ENCODE measurements at regions not wholly inside any gene's neighbourhood (a gene's known extent, or its start where the extent isn't known, plus 50 kb on each side); places are given as distances from the start of the nearest gene placed in this dataset.
"Not testable (repeated sequence)": the region's sequence is repeated elsewhere in the genome, so short reads cannot be mapped to it uniquely, and the experiment has no call there.

GRCh38 chr2:61620244-61621159, 82.3 kb upstream of the XPO1 start:
- H3K27ac Mint-ChIP-seq: no peak overlapping the region

GRCh38 chr2:61619561-61619960, 81.4 kb upstream of the XPO1 start:
- ATAC-seq: no peak
- H3K27ac Mint-ChIP-seq: no peak overlapping the region
- H3K27me3 Mint-ChIP-seq: peaks cover 10% of the 10 kb centered on the region

More at GRCh38 chr2:61620244-61621159, 82.3 kb upstream of the XPO1 start:
- H3K9me3 ChIP-seq (ENCODE audit: control insufficient read depth, low read length, poor library complexity, severe bottlenecking): no peaks in the 10 kb centered on the region
- H3K36me3 Mint-ChIP-seq (ENCODE audit: low read depth): no peaks in the 10 kb centered on the region
- ATAC-seq (no peak), DNase-seq (no peak)
- H3K4me1 Mint-ChIP-seq: no peaks in the 10 kb centered on the region
- peaks cover 10% of the 10 kb centered on the region for H3K27me3 Mint-ChIP-seq
- H3K4me3 Mint-ChIP-seq: no peak overlapping the region

GRCh38 chr2:61617610-61618009, 79.5 kb upstream of the XPO1 start:
- H3K27me3 Mint-ChIP-seq: peaks cover 10% of the 10 kb centered on the region
- DNase-seq (no peak), ATAC-seq (no peak)
- H3K36me3 Mint-ChIP-seq (ENCODE audit: low read depth): no peaks in the 10 kb centered on the region
- H3K4me3 Mint-ChIP-seq: no peak overlapping the region
- H3K4me1 Mint-ChIP-seq: no peaks in the 10 kb centered on the region
- H3K9me3 ChIP-seq (ENCODE audit: control insufficient read depth, low read length, poor library complexity, severe bottlenecking): no peaks in the 10 kb centered on the region
- no peak overlapping the region for H3K27ac Mint-ChIP-seq

More at GRCh38 chr2:61619561-61619960, 81.4 kb upstream of the XPO1 start:
- H3K4me1 Mint-ChIP-seq: no peaks in the 10 kb centered on the region
- no peaks in the 10 kb centered on the region for H3K9me3 ChIP-seq (ENCODE audit: control insufficient read depth, low read length, poor library complexity, severe bottlenecking)
- no peak for DNase-seq
- H3K4me3 Mint-ChIP-seq: no peak overlapping the region
- no peaks in the 10 kb centered on the region for H3K36me3 Mint-ChIP-seq (ENCODE audit: low read depth)

GRCh38 chr2:61605245-61605644, 67.1 kb upstream of the XPO1 start:
- H3K4me1 Mint-ChIP-seq: peaks cover under 1% of the 10 kb centered on the region
- no peaks in the 10 kb centered on the region for H3K36me3 Mint-ChIP-seq (ENCODE audit: low read depth)
- DNase-seq (no peak), ATAC-seq (no peak)
- no peaks in the 10 kb centered on the region for H3K9me3 ChIP-seq (ENCODE audit: control insufficient read depth, low read length, poor library complexity, severe bottlenecking)
- no peak overlapping the region for H3K4me3 Mint-ChIP-seq
- H3K27ac Mint-ChIP-seq: no peak overlapping the region
- peaks cover 6% of the 10 kb centered on the region for H3K27me3 Mint-ChIP-seq

DNA sequence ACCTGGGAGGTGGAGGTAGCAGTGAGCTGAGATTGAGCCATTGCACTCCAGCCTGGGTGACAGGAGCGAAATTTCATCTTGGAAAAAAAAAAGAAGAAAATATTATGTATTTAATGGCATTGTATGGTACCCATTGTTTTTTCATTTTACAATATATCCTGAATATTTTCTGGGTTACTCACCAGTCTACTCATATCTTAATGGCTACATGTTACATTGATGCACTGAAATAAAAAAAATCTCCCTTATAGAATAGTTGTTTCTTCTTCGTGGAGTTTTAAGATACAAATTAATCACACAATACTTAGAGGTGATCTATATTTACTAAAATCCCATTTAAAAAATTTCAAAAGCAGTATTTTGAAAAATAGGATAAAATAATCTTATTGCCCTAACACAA, 66.3 kb upstream of the XPO1 start:
- Mint-ChIP-seq H3K27me3 (peaks cover 6% of the 10 kb centered on the region), H3K4me3 (no peak overlapping the region), H3K36me3 (ENCODE audit: low read depth) (no peaks in the 10 kb centered on the region), H3K4me1 (peaks cover 2% of the 10 kb centered on the region), H3K27ac (no peak overlapping the region)
- no peak for ATAC-seq
- H3K9me3 ChIP-seq (ENCODE audit: control insufficient read depth, low read length, poor library complexity, severe bottlenecking): no peaks in the 10 kb centered on the region
- DNase-seq: no peak

- H3K4me1 Mint-ChIP-seq; H3K36me3 Mint-ChIP-seq (ENCODE audit: low read depth); H3K9me3 ChIP-seq (ENCODE audit: control insufficient read depth, low read length, poor library complexity, severe bottlenecking); DNase-seq; H3K27me3 Mint-ChIP-seq; H3K27ac Mint-ChIP-seq; H3K4me3 Mint-ChIP-seq; ATAC-seq: not testable (repeated sequence)
Measured at GRCh38 chr2:61598515-61599156, 60.5 kb upstream of the XPO1 start.

DNA sequence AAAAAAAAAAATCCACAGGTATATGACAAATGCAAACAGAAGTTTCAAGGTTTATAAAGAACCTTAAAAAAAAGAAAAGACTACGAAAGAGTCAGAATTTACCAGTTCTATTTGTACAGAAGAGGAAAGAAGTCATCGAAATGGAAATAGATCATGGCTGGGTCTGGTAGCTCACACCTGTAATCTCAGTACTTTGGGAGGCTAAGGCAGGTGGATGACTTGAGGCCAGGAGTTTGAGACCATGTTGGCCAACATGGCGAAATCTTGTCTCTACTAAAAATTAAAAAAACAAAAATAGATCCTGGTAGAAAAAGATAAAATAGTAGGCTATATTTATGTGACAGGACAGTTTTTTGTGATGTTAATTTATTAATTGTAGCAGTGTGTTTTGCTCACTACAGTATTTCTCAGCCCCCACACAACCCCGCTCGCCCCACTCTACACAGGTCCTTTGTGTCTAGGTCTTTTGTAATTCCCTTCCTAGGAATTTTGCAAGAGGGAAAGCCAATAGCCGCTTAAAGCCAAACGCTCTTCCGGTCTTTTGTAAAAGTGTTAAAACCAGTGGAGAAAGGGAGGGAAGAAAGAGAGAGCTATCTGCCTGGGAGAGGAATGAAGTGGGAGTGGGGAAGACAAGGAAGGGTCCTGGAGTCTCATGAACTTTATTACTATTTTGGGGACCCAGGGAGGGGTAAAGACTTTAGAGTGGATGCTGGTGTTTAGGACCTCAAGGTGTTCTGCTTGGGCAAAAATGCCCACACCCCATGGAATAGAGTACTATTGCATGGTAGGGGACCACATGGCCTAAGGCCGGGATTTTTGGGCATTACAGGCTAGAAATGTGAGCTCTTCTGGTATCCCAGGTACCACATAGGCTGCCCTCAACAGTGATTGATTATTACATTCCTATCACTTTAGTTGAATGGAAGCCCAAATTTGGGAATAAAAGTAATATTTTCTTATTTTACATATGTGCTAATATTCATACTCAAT, 59.4 kb upstream of the XPO1 start:
- Mint-ChIP-seq H3K4me1 (peaks cover 5% of the 10 kb centered on the region), H3K27ac (no peak overlapping the region), H3K27me3 (peaks cover 6% of the 10 kb centered on the region), H3K36me3 (ENCODE audit: low read depth) (no peaks in the 10 kb centered on the region), H3K4me3 (no peak overlapping the region)
- no peaks in the 10 kb centered on the region for H3K9me3 ChIP-seq (ENCODE audit: control insufficient read depth, low read length, poor library complexity, severe bottlenecking)
- DNase-seq (no peak), ATAC-seq (no peak)

- not testable (repeated sequence) for H3K27ac Mint-ChIP-seq
Measured at GRCh38 chr2:61594201-61594600, 56.0 kb upstream of the XPO1 start.

DNA sequence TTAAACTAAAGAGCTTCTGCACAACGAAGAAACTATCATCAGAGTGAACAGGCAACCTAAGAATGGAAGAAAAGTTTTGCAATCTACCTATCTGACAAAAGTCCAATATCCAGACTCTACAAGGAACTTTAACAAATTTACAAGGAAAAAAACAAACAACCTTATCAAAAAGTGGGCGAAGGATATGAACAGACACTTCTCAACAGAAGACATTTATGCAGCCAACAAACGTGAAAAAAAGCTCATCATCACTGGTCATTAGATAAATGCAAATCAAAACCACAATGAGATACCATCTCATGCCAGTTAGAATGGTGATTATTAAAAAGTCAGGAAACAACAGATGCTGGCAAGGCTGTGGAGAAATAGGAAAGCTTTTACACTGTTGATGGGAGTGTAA, 55.5 kb upstream of the XPO1 start:
- H3K4me1 Mint-ChIP-seq; H3K27ac Mint-ChIP-seq; H3K9me3 ChIP-seq (ENCODE audit: control insufficient read depth, low read length, poor library complexity, severe bottlenecking); ATAC-seq; H3K4me3 Mint-ChIP-seq; H3K27me3 Mint-ChIP-seq; H3K36me3 Mint-ChIP-seq (ENCODE audit: low read depth); DNase-seq: not testable (repeated sequence)

More at GRCh38 chr2:61594201-61594600, 56.0 kb upstream of the XPO1 start:
- H3K36me3 Mint-ChIP-seq (ENCODE audit: low read depth); H3K4me1 Mint-ChIP-seq; H3K27me3 Mint-ChIP-seq; DNase-seq; ATAC-seq; H3K4me3 Mint-ChIP-seq; H3K9me3 ChIP-seq (ENCODE audit: control insufficient read depth, low read length, poor library complexity, severe bottlenecking): not testable (repeated sequence)

DNA sequence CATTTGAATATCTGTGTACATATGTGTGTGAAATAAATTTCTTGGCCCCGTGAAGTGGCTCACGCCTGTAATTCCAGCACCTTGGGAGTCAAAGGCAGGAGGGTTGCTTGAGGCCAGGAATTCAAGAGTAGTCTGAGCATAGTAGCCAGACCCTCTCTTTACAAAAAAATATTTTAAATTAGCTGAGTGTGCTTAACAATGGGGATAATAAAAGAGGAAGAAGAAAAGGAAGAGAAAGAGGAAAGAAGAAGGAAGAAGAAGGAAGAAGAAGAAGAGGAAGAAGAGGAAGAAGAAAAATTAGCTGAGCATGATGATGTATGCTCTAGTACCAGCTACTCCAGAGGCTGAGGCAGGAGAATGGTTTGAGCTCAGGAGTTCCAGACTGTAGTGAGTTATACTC, 52.1 kb upstream of the XPO1 start:
- DNase-seq (no peak), ATAC-seq (no peak)
- Mint-ChIP-seq H3K27me3 (peaks cover 6% of the 10 kb centered on the region), H3K4me3 (no peak overlapping the region), H3K36me3 (ENCODE audit: low read depth) (peaks cover 4% of the 10 kb centered on the region), H3K4me1 (no peaks in the 10 kb centered on the region), H3K27ac (no peak overlapping the region)
- H3K9me3 ChIP-seq (ENCODE audit: control insufficient read depth, low read length, poor library complexity, severe bottlenecking): no peaks in the 10 kb centered on the region

DNA sequence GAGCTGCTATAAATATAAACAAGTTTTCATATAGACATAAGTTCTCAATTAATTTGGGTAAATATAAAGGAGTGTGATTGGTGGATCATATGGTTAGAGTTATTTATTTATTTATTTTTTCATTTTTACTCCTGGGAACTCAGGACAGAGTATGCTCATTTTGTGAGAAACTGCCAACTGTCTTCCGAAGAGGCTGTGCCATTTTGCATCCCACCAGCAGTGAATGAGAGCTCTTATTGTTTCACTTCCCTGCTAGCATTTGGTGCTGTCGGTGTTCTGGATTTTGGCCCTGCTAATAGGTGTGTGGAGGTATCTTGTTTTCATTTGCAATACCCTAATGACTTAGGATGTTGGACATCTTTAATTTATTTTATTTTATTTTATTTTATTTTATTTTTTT, 50.4 kb upstream of the XPO1 start:
- H3K36me3 Mint-ChIP-seq (ENCODE audit: low read depth): peaks cover 4% of the 10 kb centered on the region
- H3K27me3 Mint-ChIP-seq: peaks cover 6% of the 10 kb centered on the region
- no peaks in the 10 kb centered on the region for H3K9me3 ChIP-seq (ENCODE audit: control insufficient read depth, low read length, poor library complexity, severe bottlenecking)
- H3K27ac Mint-ChIP-seq: no peak overlapping the region
- no peaks in the 10 kb centered on the region for H3K4me1 Mint-ChIP-seq
- ATAC-seq (no peak), DNase-seq (no peak)
- no peak overlapping the region for H3K4me3 Mint-ChIP-seq
